HCT116 (cell line): ENCODE measurements at regions not wholly inside any gene's neighbourhood (a gene's known extent, or its start where the extent isn't known, plus 50 kb on each side); places are given as distances from the start of the nearest gene placed in this dataset.

Experiments
- EZH2 ChIP-seq: fragments of 200-600 bp; sonication (generic); IDR thresholded peaks from 2 replicates; pipeline ENCODE4 v1.6.1; 2017; ENCODE audit warnings: antibody characterized with exemption, mixed run types
- JUND ChIP-seq: IDR thresholded peaks from 2 replicates; pipeline ENCODE4 v1.6.1; 2012
- POLR2A ChIP-seq: IDR thresholded peaks from 2 replicates; pipeline ENCODE4 v1.7.0; 2011; ENCODE audit warnings: borderline replicate concordance; ENCODE audit not compliant: insufficient read depth, insufficient read length; ENCODE audit errors: extremely low read depth
- TF ChIP-seq, protein P1 (sequence below), 3 experiments: fragments of 200-600 bp in 1 of 3; sonication (generic) in 1 of 3; IDR thresholded peaks in 2 of 3; conservative IDR thresholded peaks in 1 of 3; 2 replicates each; pipeline ENCODE4 v1.5.1; 2012 to 2017; ENCODE audit warnings: low read depth in 2 of 3, low read length in 2 of 3, antibody characterized with exemption in 1 of 3, borderline replicate concordance in 1 of 3, control low read depth in 1 of 3, mild to moderate bottlenecking in 1 of 3, mixed read lengths in 1 of 3, mixed run types in 1 of 3, moderate library complexity in 1 of 3; ENCODE audit not compliant: insufficient read depth in 1 of 3
- TF ChIP-seq, protein P2 (sequence below): IDR thresholded peaks from 2 replicates; pipeline ENCODE4 v1.6.1; 2012; ENCODE audit warnings: low read depth

DNA sequence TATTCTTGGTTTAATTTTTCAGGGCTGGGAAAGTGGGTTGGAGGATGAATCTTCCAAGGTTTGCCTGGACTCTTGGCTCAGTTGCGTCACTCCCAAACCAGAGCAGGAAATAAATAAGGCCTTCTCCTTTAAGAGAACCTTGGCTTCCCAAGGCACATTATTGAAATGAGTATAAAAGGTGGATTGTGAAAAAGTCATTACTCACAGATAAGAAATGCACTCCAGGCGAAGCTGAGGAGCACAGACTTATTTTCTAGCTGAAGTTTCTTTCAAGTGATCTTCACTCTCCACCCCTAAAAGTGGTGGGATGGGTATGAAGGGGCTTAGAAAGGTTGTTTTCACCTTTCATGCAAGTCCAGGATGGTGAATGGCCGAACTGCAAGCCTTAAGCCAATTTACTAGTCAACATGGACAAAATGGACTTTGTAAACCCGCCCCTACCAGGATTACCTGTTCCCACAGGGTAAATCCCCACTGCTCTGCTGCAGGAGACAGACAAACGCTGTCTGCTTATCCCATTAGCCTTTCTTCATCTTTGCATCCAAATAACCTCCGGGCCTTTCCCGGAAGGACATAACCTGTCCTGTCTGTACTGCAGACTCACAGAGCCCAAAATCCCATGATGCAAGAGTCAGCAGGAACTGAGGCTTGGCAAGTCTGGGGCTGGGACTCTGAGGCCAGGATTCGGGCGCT lies 207.6 kb downstream of the BCL11B start:
- TF ChIP-seq JUND (no peak), EZH2 (no peak), POLR2A (no peak)
- TF ChIP-seq, protein P1, sequence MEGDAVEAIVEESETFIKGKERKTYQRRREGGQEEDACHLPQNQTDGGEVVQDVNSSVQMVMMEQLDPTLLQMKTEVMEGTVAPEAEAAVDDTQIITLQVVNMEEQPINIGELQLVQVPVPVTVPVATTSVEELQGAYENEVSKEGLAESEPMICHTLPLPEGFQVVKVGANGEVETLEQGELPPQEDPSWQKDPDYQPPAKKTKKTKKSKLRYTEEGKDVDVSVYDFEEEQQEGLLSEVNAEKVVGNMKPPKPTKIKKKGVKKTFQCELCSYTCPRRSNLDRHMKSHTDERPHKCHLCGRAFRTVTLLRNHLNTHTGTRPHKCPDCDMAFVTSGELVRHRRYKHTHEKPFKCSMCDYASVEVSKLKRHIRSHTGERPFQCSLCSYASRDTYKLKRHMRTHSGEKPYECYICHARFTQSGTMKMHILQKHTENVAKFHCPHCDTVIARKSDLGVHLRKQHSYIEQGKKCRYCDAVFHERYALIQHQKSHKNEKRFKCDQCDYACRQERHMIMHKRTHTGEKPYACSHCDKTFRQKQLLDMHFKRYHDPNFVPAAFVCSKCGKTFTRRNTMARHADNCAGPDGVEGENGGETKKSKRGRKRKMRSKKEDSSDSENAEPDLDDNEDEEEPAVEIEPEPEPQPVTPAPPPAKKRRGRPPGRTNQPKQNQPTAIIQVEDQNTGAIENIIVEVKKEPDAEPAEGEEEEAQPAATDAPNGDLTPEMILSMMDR (IDR thresholded peaks at IDR 0.05 in 2 of 3, conservative IDR thresholded peaks at IDR 0.05 in 1 of 3; ENCODE audit: borderline replicate concordance in 1 of 3, insufficient read depth in 1 of 3, low read depth in 2 of 3, low read length in 2 of 3) = no peak
- TF ChIP-seq, protein P2, sequence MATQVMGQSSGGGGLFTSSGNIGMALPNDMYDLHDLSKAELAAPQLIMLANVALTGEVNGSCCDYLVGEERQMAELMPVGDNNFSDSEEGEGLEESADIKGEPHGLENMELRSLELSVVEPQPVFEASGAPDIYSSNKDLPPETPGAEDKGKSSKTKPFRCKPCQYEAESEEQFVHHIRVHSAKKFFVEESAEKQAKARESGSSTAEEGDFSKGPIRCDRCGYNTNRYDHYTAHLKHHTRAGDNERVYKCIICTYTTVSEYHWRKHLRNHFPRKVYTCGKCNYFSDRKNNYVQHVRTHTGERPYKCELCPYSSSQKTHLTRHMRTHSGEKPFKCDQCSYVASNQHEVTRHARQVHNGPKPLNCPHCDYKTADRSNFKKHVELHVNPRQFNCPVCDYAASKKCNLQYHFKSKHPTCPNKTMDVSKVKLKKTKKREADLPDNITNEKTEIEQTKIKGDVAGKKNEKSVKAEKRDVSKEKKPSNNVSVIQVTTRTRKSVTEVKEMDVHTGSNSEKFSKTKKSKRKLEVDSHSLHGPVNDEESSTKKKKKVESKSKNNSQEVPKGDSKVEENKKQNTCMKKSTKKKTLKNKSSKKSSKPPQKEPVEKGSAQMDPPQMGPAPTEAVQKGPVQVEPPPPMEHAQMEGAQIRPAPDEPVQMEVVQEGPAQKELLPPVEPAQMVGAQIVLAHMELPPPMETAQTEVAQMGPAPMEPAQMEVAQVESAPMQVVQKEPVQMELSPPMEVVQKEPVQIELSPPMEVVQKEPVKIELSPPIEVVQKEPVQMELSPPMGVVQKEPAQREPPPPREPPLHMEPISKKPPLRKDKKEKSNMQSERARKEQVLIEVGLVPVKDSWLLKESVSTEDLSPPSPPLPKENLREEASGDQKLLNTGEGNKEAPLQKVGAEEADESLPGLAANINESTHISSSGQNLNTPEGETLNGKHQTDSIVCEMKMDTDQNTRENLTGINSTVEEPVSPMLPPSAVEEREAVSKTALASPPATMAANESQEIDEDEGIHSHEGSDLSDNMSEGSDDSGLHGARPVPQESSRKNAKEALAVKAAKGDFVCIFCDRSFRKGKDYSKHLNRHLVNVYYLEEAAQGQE = no peak
